NCI-H146 (cell line): ENCODE measurements at regions not wholly inside any gene's neighbourhood (a gene's known extent, or its start where the extent isn't known, plus 50 kb on each side); places are given as distances from the start of the nearest gene placed in this dataset.
"Not testable (repeated sequence)": the region's sequence is repeated elsewhere in the genome, so short reads cannot be mapped to it uniquely, and the experiment has no call there.

Experiments used
- DNase-seq: peaks from one replicate; lab custom pipeline; 2025; lab: John Stamatoyannopoulos, UW

- no peak for DNase-seq
Observed at GRCh38 chr4:112076919-112077608, 68.2 kb upstream of the FAM241A start.

GRCh38 chr4:112077743-112078142, 67.5 kb upstream of the FAM241A start:
- DNase-seq: no peak

GRCh38 chr4:112082954-112083586, 62.2 kb upstream of the FAM241A start:
- no peak for DNase-seq

GRCh38 chr4:112083587-112084347, 61.5 kb upstream of the FAM241A start:
- DNase-seq: no peak

GRCh38 chr4:112085156-112086035, 59.9 kb upstream of the FAM241A start:
- no peak for DNase-seq

- no peak for DNase-seq
Observed at GRCh38 chr4:112086036-112086434, 59.2 kb upstream of the FAM241A start.

GRCh38 chr4:112086661-112087060, 58.6 kb upstream of the FAM241A start:
- not testable (repeated sequence) for DNase-seq

- not testable (repeated sequence) for DNase-seq
Observed at GRCh38 chr4:112092330-112092729, 52.9 kb upstream of the FAM241A start.

- no peak for DNase-seq
Observed at GRCh38 chr4:112093636-112094202, 51.5 kb upstream of the FAM241A start.

GRCh38 chr4:112094330-112094729, 50.9 kb upstream of the FAM241A start:
- no peak for DNase-seq
